BLaER1 treated with 17β-estradiol and CSF1 and Interleukin-3, amounts not matched to agents 10 nM and 100 nM (cell line): ENCODE measurements at regions not wholly inside any gene's neighbourhood (a gene's known extent, or its start where the extent isn't known, plus 50 kb on each side); places are given as distances from the start of the nearest gene placed in this dataset.
"Not testable (repeated sequence)": the region's sequence is repeated elsewhere in the genome, so short reads cannot be mapped to it uniquely, and the experiment has no call there.

Experiments used
- H3K27ac ChIP-seq, 11 experiments: shearing (Covaris generic); formaldehyde crosslinking; 2 replicates each; pipeline ENCODE4 v1.8.1; 2022
- H3K27me3 ChIP-seq, 11 experiments: shearing (Covaris generic); formaldehyde crosslinking; 2 replicates each; pipeline ENCODE4 v1.8.1; 2022
- H3K36me3 ChIP-seq, 11 experiments: shearing (Covaris generic); formaldehyde crosslinking; 2 replicates each; pipeline ENCODE4 v1.8.1; 2022
- H3K4me1 ChIP-seq, 10 experiments: shearing (Covaris generic); formaldehyde crosslinking; 2 replicates each; pipeline ENCODE4 v1.8.1; 2022
- H3K4me2 ChIP-seq, 11 experiments: shearing (Covaris generic); formaldehyde crosslinking; 2 replicates each; pipeline ENCODE4 v1.8.1; 2022
- H3K4me3 ChIP-seq, 10 experiments: shearing (Covaris generic); formaldehyde crosslinking; 2 replicates each; pipeline ENCODE4 v1.8.1; 2022
- H3K9ac ChIP-seq, 11 experiments: shearing (Covaris generic); formaldehyde crosslinking; 2 replicates each; pipeline ENCODE4 v1.8.1; 2022
- H3K9me3 ChIP-seq, 11 experiments: shearing (Covaris generic); formaldehyde crosslinking; replicated peaks in 1 of 11; 2 replicates each; pipeline ENCODE4 v1.8.1; 2022
- H4K20me1 ChIP-seq, 11 experiments: shearing (Covaris generic); formaldehyde crosslinking; 2 replicates each; pipeline ENCODE4 v1.8.1; 2022
- Cebpa-rat ChIP-seq, 11 experiments: shearing (Covaris generic); IDR thresholded peaks; 2 replicates each; pipeline ENCODE4 v1.8.1; 2022

DNA sequence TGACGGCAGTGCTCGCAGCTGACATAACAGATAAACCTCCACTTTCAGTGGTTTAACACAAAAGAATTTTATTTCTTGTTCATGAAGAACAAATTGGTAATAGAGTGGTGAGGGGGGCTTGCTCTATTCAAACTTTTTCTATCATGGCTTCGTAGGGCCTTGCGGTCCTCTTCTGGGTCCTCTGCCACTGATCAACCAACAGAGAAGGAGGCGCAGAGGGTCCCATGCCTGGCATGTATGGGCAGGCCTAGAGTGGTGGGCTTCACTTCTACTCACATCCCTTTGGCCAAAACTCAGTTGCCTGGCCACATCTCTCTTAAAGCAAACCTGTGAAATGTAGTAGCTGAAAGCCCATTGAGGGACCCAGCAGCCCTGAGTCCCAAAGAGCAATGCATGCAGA lies 460.5 kb downstream of the SIPA1L2 start:
- Histone ChIP-seq H4K20me1 (no peaks in the 10 kb centered on the region), H3K36me3 (no peaks in the 10 kb centered on the region), H3K4me3 (no peak overlapping the region), H3K27ac (no peak overlapping the region), H3K4me2 (no peak overlapping the region), H3K9ac (no peak overlapping the region), H3K9me3 (peaks cover 0 to 16% (median 0%) of the 10 kb centered on the region in 11 experiments; a peak in 6 of 22 replicates), H3K4me1 (peaks cover 8 to 20% (median 10%) of the 10 kb centered on the region in 10 experiments), H3K27me3 (no peaks in the 10 kb centered on the region)
- TF ChIP-seq Cebpa-rat (IDR thresholded peaks at IDR 0.05), result no peak

DNA sequence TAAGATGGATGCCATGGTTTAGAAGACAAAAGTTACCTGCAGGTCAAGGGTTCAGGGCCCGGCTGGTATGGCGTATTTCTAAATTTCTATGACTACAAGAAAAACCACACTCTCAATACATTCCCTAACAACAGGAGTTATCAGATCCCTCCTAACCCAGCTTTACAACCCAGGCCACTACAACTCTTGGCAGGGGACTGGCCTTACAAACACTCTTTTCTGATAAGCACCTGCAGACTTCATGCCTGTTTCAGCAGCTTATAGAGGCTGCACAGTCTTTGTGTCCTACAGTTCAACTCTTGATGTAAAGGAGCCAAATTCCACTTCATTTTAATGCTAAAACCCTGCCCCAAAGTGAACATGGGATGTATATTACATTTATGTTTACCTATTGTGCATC lies 461.4 kb downstream of the SIPA1L2 start:
- Histone ChIP-seq H3K27ac (no peak overlapping the region), H3K27me3 (no peaks in the 10 kb centered on the region), H3K9ac (no peak overlapping the region), H3K4me3 (no peak overlapping the region), H3K4me2 (no peak overlapping the region), H3K9me3 (peaks cover 0 to 16% (median 0%) of the 10 kb centered on the region in 11 experiments; a peak in 6 of 22 replicates), H3K4me1 (peaks cover 5 to 13% (median 10%) of the 10 kb centered on the region in 10 experiments), H3K36me3 (no peaks in the 10 kb centered on the region), H4K20me1 (no peaks in the 10 kb centered on the region)
- TF ChIP-seq Cebpa-rat (IDR thresholded peaks at IDR 0.05), result no peak

DNA sequence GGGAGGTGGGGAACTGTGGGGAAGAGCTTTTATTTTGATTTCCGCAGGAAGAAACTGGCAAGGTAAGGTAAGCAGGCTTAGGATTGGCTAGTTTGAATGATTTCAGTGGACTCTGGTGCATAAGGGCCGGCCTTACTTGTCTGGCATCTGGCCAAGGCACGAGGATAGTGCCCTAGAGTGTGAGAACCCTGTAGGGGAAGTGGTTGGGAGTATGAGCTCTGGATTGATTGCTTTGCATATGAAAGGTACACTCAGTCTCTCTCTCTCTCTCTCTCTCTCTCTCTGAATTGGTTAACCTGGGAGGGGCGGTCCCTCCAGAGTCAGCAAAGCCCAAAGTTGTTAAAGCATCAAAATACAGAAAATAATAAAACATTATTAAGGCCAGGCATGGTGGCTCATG lies 463.0 kb downstream of the SIPA1L2 start:
- Histone ChIP-seq H3K9ac (no peak overlapping the region), H3K4me2 (no peak overlapping the region), H4K20me1 (no peaks in the 10 kb centered on the region), H3K27ac (no peak overlapping the region), H3K36me3 (no peaks in the 10 kb centered on the region), H3K9me3 (peaks cover 0 to 16% (median 0%) of the 10 kb centered on the region in 11 experiments; a peak in 6 of 22 replicates), H3K4me3 (no peak overlapping the region), H3K27me3 (no peaks in the 10 kb centered on the region), H3K4me1 (peaks cover 0 to 2% (median 0%) of the 10 kb centered on the region in 10 experiments; a peak in 6 of 20 replicates)
- TF ChIP-seq Cebpa-rat (IDR thresholded peaks at IDR 0.05), result no peak

DNA sequence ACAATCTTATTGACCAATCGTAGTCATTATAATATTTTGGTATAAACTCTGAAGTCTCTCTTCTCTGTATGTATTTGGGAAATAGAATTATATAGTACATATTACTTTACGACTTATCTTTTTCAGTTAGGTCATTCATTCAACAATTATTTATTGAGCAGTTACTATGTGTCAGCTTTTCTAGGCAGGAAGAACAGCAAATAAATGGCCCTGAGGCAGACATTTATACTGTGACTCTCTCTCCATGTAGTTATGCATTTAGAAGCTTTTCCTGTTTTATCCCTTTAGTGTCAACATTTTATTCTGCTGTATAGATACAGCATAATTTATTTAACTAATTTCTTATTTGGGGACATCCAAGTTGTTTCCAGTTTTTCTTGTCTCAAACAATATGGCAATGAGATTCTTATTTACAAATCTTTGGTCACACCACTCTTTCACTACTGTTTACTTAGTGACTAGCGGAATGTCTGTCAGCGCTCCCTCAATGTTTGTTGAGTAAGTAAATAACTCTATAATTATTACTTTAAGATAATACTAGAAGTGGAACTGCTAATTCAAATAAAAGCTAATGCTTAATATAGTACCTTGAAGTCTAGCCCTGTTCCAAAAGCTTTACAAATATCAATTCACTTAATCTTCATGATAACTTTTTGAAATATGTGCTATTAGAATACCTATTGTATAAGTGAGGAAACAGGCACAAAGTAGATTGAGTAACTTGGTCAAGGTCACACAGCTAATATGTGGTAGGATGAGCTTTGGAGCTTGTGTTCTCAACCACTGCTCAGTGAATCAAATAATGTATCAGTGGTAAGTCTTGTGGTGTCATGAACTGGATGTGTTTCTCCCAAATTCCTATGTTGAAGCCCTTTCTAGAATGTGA lies 465.6 kb downstream of the SIPA1L2 start:
- H3K4me3 ChIP-seq, result no peak overlapping the region
- H3K9ac ChIP-seq, result no peak overlapping the region
- H3K27me3 ChIP-seq, result no peaks in the 10 kb centered on the region
- peaks cover 0 to 16% (median 0%) of the 10 kb centered on the region in 11 experiments; a peak in 6 of 22 replicates for H3K9me3 ChIP-seq
- H3K4me2 ChIP-seq, result no peak overlapping the region
- no peaks in the 10 kb centered on the region for H4K20me1 ChIP-seq
- no peaks in the 10 kb centered on the region for H3K4me1 ChIP-seq
- H3K36me3 ChIP-seq, result no peaks in the 10 kb centered on the region
- no peak overlapping the region for H3K27ac ChIP-seq
- no peak for TF ChIP-seq Cebpa-rat (IDR thresholded peaks at IDR 0.05)

DNA sequence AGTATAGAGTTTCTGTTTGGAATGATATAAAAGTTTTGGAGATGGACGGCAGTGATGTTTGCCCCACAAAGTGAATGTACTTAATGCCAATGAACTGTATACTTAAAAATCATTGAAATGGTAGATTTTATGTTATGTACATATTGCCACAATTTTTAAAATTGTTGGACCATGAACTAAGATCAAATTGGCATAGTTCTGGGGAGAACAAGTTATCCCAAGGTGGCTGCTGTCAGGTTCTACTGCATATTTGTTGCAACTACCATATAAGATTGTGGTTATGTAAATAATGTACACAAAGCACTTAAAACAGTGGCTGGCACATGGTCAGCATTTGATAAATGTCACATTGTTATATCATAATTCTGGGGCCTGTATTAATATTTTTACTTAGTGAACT lies 466.4 kb downstream of the SIPA1L2 start:
- Histone ChIP-seq H3K4me1 (no peaks in the 10 kb centered on the region), H3K4me2 (no peak overlapping the region), H4K20me1 (no peaks in the 10 kb centered on the region), H3K27me3 (no peaks in the 10 kb centered on the region), H3K9me3 (peaks cover 0 to 20% (median 2%) of the 10 kb centered on the region in 11 experiments; a peak in 6 of 22 replicates), H3K4me3 (no peak overlapping the region), H3K9ac (no peak overlapping the region), H3K27ac (no peak overlapping the region), H3K36me3 (no peaks in the 10 kb centered on the region)
- no peak for TF ChIP-seq Cebpa-rat (IDR thresholded peaks at IDR 0.05)

DNA sequence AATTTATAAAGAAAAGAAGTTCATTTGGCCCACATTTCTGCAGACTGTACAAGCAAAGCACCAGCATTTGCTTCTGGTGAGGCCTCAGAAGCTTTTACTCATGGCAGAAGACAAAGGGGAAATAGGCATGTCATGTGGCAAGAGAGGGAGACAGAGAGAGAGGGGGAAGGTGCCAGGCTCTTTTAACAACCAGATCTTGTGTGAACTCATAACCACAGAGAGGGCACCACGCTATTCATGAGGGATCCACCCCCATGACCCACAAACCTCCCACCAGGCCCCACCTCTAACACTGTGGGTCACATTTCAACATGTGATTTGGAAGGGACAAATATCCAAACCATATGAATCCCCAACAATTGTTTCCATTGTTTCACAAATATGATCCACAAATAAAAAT lies 467.9 kb downstream of the SIPA1L2 start:
- H3K4me1 ChIP-seq, result 0 out of 20 replicates have a peak, but pooled peaks cover 0 to under 1% (median 0%) of the 10 kb centered on the region in 10 experiments
- no peak overlapping the region for H3K4me2 ChIP-seq
- H3K9me3 ChIP-seq, result peaks cover 0 to 23% (median 3%) of the 10 kb centered on the region in 11 experiments; a peak in 6 of 22 replicates
- TF ChIP-seq Cebpa-rat (IDR thresholded peaks at IDR 0.05), result no peak
- H3K36me3 ChIP-seq, result no peaks in the 10 kb centered on the region
- H3K9ac ChIP-seq, result no peak overlapping the region
- no peaks in the 10 kb centered on the region for H4K20me1 ChIP-seq
- H3K27me3 ChIP-seq, result no peaks in the 10 kb centered on the region
- H3K27ac ChIP-seq, result no peak overlapping the region
- H3K4me3 ChIP-seq, result no peak overlapping the region

DNA sequence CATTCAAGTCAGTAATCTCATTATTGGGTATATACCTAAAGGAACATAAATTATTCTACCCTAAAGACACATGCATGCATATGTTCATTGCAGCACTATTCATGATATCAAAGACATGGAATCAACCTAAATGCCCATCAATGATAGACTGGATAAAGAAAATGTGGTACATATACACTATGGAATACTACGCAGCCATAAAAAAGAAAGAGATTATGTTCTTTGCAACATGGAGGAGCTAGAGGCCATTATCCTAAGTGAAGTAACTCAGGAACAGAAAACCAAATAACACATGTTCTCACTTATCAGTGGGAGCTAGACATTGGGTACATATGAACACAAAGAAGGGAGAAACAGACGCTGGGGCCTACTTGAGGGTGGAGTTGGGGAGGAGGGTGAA lies 471.4 kb downstream of the SIPA1L2 start:
- not testable (repeated sequence) for H4K20me1 ChIP-seq, H3K9me3 ChIP-seq, H3K36me3 ChIP-seq, H3K4me3 ChIP-seq, H3K27me3 ChIP-seq, H3K4me1 ChIP-seq, H3K4me2 ChIP-seq, H3K27ac ChIP-seq, H3K9ac ChIP-seq

DNA sequence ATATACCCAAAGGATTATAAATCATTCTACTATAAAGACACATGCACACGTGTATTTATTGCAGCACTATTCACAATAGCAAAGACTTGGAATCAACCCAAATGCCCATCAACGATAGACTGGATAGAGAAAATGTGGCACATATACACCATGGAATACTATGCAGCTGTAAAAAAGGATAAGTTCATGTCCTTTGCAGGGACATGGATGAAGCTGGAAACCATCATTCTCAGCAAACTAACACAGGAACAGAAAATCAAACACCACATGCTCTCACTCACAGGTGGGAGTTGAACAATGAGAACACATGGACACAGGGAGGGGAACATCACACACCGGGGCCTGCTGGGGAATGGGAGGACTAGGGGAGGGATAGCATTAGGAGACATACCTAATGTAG lies 473.9 kb downstream of the SIPA1L2 start:
- not testable (repeated sequence) for H4K20me1 ChIP-seq, H3K4me1 ChIP-seq, H3K36me3 ChIP-seq, H3K27ac ChIP-seq, H3K9me3 ChIP-seq, H3K9ac ChIP-seq, H3K4me2 ChIP-seq, H3K4me3 ChIP-seq, H3K27me3 ChIP-seq

DNA sequence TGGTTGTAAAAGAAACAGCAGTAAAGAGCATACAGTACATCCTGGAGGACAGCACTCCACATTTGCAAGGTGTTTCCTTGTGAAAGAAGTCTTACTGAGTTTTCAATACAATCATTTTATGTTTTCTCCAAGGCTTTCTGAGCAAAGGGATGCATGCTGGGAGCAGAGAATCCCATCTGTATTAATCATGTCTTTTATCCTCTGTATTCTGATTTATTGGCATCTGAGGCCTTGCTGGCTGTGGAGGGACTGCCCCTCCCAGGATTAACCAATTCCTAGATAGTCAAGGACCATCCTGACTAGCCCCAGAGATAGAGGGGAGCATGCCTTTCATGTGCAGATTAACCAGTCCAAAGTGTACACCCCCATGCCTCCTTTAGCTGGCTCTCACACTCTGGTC lies 476.3 kb downstream of the SIPA1L2 start:
- no peak for TF ChIP-seq Cebpa-rat (IDR thresholded peaks at IDR 0.05)
- Histone ChIP-seq H3K4me2 (no peak overlapping the region), H4K20me1 (no peaks in the 10 kb centered on the region), H3K36me3 (no peaks in the 10 kb centered on the region), H3K4me3 (no peak overlapping the region), H3K27me3 (no peaks in the 10 kb centered on the region), H3K9me3 (peaks cover 0 to 4% (median 0%) of the 10 kb centered on the region in 11 experiments; a peak in 2 of 22 replicates), H3K9ac (no peak overlapping the region), H3K4me1 (0 out of 20 replicates have a peak, but pooled peaks cover 0 to 3% (median 0%) of the 10 kb centered on the region in 10 experiments), H3K27ac (no peak overlapping the region)
